ENCODE measurements at regions not wholly inside any gene's neighbourhood (a gene's known extent, or its start where the extent isn't known, plus 50 kb on each side); places are given as distances from the start of the nearest gene placed in this dataset.

DNA sequence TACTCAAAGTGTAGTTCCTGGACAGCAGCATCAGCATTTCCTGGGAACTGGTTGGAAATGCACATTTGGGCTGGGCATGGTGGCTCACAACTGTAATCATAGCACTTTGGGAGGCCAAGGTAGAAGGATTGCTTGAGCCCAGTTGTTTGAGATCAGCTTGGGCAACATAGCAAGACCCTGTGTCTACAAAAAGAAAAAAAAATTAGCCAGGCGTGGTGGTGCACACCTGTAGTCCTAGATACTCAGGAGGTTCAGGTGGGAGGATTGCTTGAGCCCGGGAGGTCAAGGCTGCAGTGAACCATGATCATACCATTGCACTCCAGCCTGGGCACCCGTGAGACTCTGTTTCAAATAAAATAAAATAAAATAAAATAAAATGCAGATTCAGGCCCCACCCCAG is 156.2 kb downstream of the CDC5L start:
- DNase-seq (ENCODE audit: low read depth): no peak
- in situ Hi-C loops (cut with HindIII; ENCODE audit: low sequenced_read_pairs): no loop called here
- no peak overlapping the region for H3K4me3 ChIP-seq (ENCODE audit: low read depth, low read length)
- TF ChIP-seq, protein P1, sequence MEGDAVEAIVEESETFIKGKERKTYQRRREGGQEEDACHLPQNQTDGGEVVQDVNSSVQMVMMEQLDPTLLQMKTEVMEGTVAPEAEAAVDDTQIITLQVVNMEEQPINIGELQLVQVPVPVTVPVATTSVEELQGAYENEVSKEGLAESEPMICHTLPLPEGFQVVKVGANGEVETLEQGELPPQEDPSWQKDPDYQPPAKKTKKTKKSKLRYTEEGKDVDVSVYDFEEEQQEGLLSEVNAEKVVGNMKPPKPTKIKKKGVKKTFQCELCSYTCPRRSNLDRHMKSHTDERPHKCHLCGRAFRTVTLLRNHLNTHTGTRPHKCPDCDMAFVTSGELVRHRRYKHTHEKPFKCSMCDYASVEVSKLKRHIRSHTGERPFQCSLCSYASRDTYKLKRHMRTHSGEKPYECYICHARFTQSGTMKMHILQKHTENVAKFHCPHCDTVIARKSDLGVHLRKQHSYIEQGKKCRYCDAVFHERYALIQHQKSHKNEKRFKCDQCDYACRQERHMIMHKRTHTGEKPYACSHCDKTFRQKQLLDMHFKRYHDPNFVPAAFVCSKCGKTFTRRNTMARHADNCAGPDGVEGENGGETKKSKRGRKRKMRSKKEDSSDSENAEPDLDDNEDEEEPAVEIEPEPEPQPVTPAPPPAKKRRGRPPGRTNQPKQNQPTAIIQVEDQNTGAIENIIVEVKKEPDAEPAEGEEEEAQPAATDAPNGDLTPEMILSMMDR (IDR thresholded peaks at IDR 0.05; ENCODE audit: low read depth, low read length, missing control alignments): no peak

DNA sequence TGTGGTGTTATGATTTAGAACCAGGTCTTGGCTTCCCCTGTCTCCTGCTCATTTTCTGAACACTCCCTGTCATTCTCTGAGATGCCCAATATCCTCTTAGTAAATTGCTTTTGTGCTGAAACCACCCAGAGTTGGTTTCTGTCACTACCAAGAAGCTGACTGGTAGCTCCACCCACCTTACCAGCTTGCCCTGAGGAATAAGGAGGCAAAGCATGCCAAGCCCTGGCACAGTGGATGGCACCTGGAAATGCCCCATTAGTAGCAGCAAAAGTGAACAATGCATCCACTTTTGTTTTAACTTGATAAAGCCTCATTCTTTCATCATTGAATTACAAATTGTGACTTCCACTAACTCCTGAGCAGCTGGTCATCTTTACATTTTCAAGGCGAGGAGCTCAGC is 157.7 kb downstream of the CDC5L start:
- no peak overlapping the region for H3K4me3 ChIP-seq (ENCODE audit: low read depth, low read length)
- TF ChIP-seq, protein P1 (IDR thresholded peaks at IDR 0.05; ENCODE audit: low read depth, low read length, missing control alignments): no peak
- in situ Hi-C loops (cut with HindIII; ENCODE audit: low sequenced_read_pairs): no loop called here
- no peak for DNase-seq (ENCODE audit: low read depth)

DNA sequence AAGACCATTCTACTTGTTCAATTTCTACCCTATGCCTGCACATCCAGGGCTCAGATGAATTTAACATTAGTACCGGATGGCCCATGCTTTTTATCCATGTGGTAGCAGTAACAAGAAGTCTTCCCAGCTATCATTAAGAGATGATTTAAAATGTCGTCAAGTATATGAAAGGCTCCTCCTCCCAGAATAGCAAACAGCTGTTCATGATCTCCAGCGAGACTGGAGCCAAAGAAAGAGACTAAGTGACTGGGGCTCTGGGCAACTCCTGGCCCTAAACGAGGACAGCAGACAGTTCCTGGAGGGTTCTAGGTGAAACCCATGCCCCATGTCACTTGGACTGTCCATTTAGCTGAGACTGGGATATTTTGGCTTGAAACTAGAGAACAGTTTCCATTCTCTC is 160.8 kb downstream of the CDC5L start:
- DNase-seq (ENCODE audit: low read depth): no peak
- in situ Hi-C loops (cut with HindIII; ENCODE audit: low sequenced_read_pairs): no loop called here
- TF ChIP-seq, protein P1 (IDR thresholded peaks at IDR 0.05; ENCODE audit: low read depth, low read length, missing control alignments): no peak
- no peak overlapping the region for H3K4me3 ChIP-seq (ENCODE audit: low read depth, low read length)

DNA sequence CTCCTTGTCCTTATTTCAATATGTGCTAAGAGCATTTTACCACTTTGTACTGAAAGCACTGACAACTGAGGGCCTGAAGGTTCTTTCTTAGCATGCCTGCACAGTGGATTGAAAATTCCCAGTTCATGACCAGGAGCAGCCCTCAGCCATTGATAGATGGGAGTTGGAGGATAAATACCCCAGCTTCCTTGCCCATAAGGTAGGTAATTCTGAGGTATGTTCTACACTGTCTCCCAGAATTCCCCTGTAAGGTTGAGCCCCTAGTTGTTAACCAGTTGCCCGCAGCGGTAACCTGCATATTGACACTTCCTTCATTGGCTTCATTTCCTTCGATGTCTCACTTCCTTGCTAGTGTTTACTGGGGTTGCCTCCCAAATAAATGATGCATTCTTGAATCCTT is 162.0 kb downstream of the CDC5L start:
- TF ChIP-seq, protein P1 (IDR thresholded peaks at IDR 0.05; ENCODE audit: low read depth, low read length, missing control alignments): no peak
- in situ Hi-C loops (cut with HindIII; ENCODE audit: low sequenced_read_pairs): no loop called here
- no peak overlapping the region for H3K4me3 ChIP-seq (ENCODE audit: low read depth, low read length)
- no peak for DNase-seq (ENCODE audit: low read depth)

DNA sequence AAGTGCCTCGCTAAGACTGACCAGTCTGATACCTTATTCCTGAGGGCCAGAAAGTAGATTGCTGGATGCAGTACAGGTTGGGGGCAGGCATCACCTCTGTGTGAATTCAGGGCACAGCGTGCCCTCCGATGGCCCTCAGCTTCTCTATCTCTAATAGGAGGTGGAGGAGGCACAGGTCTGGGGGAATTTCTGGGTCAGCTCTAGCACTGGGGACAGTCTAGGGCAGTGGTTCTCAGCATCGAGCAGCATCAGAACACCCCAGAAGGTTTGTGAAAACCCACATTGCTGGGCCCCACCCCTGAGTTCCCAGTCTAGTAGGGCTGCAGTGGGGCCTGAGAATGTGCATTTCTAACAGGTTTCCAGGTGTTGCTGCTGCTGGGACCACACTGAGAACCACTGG is 166.7 kb downstream of the CDC5L start:
- no peak for DNase-seq (ENCODE audit: low read depth)
- TF ChIP-seq, protein P1 (IDR thresholded peaks at IDR 0.05; ENCODE audit: low read depth, low read length, missing control alignments): no peak
- H3K4me3 ChIP-seq (ENCODE audit: low read depth, low read length): no peak overlapping the region
- in situ Hi-C loops (cut with HindIII; ENCODE audit: low sequenced_read_pairs): no loop called here

DNA sequence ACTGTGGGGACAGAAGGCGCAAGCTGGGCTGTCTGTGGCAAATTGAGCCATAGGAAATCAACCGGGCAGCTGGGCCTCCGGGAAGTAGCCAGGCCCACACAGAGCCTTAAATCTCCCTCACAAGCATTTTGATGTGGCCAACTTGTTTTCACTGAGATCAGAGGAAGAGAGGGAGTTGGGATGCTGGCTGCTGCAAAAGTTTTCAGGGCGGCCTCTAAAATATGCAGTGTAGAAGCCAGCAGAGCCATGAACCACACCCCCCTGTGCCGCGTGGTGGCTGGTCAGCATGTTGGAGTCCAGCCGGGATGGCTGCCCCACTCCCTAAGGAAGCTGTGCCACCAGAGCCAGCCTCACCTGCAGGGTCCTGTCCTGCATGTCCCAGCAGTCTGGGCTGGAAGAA is 167.4 kb downstream of the CDC5L start:
- H3K4me3 ChIP-seq (ENCODE audit: low read depth, low read length): no peak overlapping the region
- in situ Hi-C loops (cut with HindIII; ENCODE audit: low sequenced_read_pairs): no loop called here
- no peak for DNase-seq (ENCODE audit: low read depth)
- TF ChIP-seq, protein P1 (IDR thresholded peaks at IDR 0.05; ENCODE audit: low read depth, low read length, missing control alignments): no peak

DNA sequence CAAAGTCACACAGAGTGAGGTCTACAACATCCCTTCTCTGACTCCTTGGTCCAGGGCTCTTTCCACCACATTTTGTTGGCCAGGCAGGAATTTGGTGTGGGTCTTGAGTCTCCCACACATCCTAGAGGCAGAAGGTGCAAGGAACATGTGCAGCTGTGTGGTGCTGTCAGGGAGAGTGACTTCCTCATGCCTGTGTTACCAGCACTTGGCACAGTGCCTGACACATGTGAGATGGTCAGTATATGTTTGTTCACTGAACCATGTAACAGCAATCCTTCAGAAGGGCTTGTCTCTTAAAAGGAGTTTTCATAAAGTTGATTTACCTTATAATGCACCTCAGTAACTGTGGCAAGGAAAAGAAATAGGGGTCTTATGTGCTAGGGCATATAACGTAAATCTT is 168.5 kb downstream of the CDC5L start:
- TF ChIP-seq, protein P1 (IDR thresholded peaks at IDR 0.05; ENCODE audit: low read depth, low read length, missing control alignments): no peak
- H3K4me3 ChIP-seq (ENCODE audit: low read depth, low read length): no peak overlapping the region
- in situ Hi-C loops (cut with HindIII; ENCODE audit: low sequenced_read_pairs): no loop called here
- no peak for DNase-seq (ENCODE audit: low read depth)
